ENCODE measurements at regions not wholly inside any gene's neighbourhood (a gene's known extent, or its start where the extent isn't known, plus 50 kb on each side); places are given as distances from the start of the nearest gene placed in this dataset.

DNA sequence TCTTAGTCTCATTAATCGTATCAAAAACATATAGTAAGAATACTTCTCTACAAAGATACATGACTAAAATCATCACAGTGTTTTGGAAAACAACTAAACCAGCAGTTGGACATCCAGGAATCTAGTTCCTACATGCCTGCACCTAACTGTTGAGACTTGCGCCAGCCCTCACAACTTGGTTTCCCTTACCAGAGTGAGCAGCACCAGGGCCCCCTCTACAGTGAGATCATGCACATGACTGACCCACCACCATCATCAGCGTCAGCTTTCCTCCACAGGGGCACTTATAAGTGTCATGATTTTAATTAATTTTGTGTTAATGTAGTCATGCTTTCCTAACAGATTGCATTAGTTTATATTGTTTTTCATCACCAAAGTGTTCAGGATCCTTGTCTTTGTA lies 1322.0 kb downstream of the EFNB2 start:
- no peak overlapping the region for H3K4ac ChIP-seq (ENCODE audit: low read depth, low read length)
- DNase-seq (no peak), ATAC-seq (ENCODE audit: low read depth) (no peak)
- H3K9me1 ChIP-seq (ENCODE audit: insufficient read depth, low read length) = no peaks in the 10 kb centered on the region
- H4K91ac ChIP-seq (ENCODE audit: insufficient read depth, low read depth, low read length) = no peak overlapping the region
- CTCF ChIA-PET = no interaction called here
- H3K9me3 ChIP-seq (ENCODE audit: control insufficient read depth, insufficient read depth, low read length) = no peaks in the 10 kb centered on the region
- H4K8ac ChIP-seq (ENCODE audit: low read depth in 2 of 2, low read length in 2 of 2) = no peak overlapping the region
- H2AFZ ChIP-seq (replicated peaks; ENCODE audit: low read length, poor library complexity) = no peak overlapping the region
- H4K5ac ChIP-seq (ENCODE audit: low read depth, low read length) = no peak overlapping the region
- no peak overlapping the region for H3K9ac ChIP-seq (ENCODE audit: low read depth, low read length)
- H2BK5ac ChIP-seq (ENCODE audit: low read depth, low read length, poor library complexity, severe bottlenecking) = no peak overlapping the region
- 100% methylated on average over 1 of the region's 3 CpGs; no CpG with 5 or more reads in 1 of the 2 experiments for WGBS, 2 experiments (ENCODE audit: extremely low coverage in 2 of 2, insufficient read length in 1 of 2)
- H2AK9ac ChIP-seq (replicated peaks; ENCODE audit: low read depth, low read length, poor library complexity) = no peak overlapping the region
- no peaks in the 10 kb centered on the region for H3K27me3 ChIP-seq (ENCODE audit: control insufficient read depth, insufficient read depth, low read length)
- H4K20me1 ChIP-seq (ENCODE audit: insufficient read depth, low read length) = no peaks in the 10 kb centered on the region
- dilution Hi-C loops (cut with HindIII; ENCODE audit: low sequenced_read_pairs, unreplicated experiment) (no loop called here), in situ Hi-C loops (cut with MboI; ENCODE audit: low sequenced_read_pairs) (no loop called here), intact Hi-C loops (cut with micrococcal nuclease) (no loop called here)
- H3K4me2 ChIP-seq (ENCODE audit: low read depth, low read length) = no peak overlapping the region
- no peak overlapping the region for H3K27ac ChIP-seq (ENCODE audit: insufficient read depth, low read length)
- no peak overlapping the region for H3K4me3 ChIP-seq (ENCODE audit: insufficient read depth, low read depth, low read length)
- H3K79me1 ChIP-seq (ENCODE audit: low read depth in 1 of 2, low read length in 2 of 2) = no peaks in the 10 kb centered on the region
- H3K23ac ChIP-seq (ENCODE audit: low read depth, low read length) = no peak overlapping the region; the same call in 1 of the 2 replicates
- no peak overlapping the region for H3K14ac ChIP-seq (replicated peaks; ENCODE audit: low read depth, low read length)
- no peak overlapping the region for H2BK20ac ChIP-seq (ENCODE audit: low read depth, low read length)
- no peaks in the 10 kb centered on the region for H3K4me1 ChIP-seq (ENCODE audit: control insufficient read depth, insufficient read depth, low read length)
- H3K36me3 ChIP-seq (ENCODE audit: control insufficient read depth, insufficient read depth, low read length) = no peaks in the 10 kb centered on the region
- TF ChIP-seq MAFK (IDR thresholded peaks at IDR 0.05; ENCODE audit: low read depth, low read length) = no peak
- no peak overlapping the region for H3K18ac ChIP-seq (ENCODE audit: low read depth, low read length)
- no TSS peak for BruUV-seq (replicated peaks)
- POLR2A ChIA-PET (ENCODE audit: unreplicated experiment) = no interaction called here
- no peak overlapping the region for H2AK5ac ChIP-seq (ENCODE audit: low read depth, low read length)
- no peak overlapping the region for H2BK120ac ChIP-seq (ENCODE audit: low read depth, low read length)
- H3K56ac ChIP-seq (ENCODE audit: extremely low read depth, insufficient read depth, low read length) = no peak overlapping the region
- no peak overlapping the region for H2BK15ac ChIP-seq (ENCODE audit: low read depth, low read length)

All from IMR-90 (cell line).